HG03565 (cell line): ENCODE measurements at regions not wholly inside any gene's neighbourhood (a gene's known extent, or its start where the extent isn't known, plus 50 kb on each side); places are given as distances from the start of the nearest gene placed in this dataset.

Source experiments
- ATAC-seq: cut with Tn5 transposase; IDR thresholded peaks from one replicate; pipeline ENCODE4 v1.9.1; 2021; ENCODE audit warnings: mild to moderate bottlenecking, moderate library complexity; ENCODE audit not compliant: unreplicated experiment

DNA sequence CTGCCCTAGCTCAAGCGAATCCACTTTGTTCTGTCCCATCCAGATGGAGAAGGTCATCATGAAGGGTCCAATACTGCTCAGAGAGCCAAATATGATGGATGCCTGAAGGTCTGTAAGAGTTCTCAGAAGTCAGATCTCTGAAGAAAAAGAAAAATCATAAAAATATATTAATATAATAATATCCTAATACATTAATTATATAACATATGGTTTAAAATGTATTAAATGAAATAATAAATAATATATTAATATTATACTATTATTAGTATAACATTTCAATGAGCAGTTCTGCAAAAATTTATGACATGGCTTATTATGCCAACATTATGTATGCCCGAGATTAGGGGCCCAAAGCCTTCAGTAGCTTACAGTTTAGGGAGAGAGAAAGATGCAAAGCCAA is 78.2 kb upstream of the GPR12 start:
- no peak for ATAC-seq

- ATAC-seq: no peak
These were observed 77.4 kb upstream of the GPR12 start for GRCh38 chr13:26837997-26838396.

- ATAC-seq: no peak
These were observed 76.5 kb upstream of the GPR12 start for GRCh38 chr13:26837102-26837501.

DNA sequence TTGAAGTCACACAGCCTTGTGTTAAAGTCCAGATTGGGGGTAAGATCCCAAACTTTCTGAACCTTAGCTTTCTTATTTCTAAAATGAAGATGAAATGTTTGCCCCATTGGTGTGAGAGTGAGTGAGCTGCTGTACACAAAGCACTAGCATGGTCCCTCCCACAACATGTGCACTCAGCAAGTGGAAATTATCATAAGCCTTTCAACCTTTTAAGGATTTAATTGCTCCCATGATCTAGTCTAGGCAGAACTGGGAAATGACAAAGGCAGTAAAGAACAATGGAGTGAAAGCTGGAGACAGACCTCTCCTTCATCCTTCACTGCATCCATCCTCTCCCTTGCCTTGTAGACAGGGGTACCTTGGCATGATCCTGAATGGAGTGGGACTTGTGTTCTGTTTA is 76.0 kb upstream of the GPR12 start:
- no peak for ATAC-seq

GRCh38 chr13:26834646-26835045 is 74.1 kb upstream of the GPR12 start:
- ATAC-seq: no peak

DNA sequence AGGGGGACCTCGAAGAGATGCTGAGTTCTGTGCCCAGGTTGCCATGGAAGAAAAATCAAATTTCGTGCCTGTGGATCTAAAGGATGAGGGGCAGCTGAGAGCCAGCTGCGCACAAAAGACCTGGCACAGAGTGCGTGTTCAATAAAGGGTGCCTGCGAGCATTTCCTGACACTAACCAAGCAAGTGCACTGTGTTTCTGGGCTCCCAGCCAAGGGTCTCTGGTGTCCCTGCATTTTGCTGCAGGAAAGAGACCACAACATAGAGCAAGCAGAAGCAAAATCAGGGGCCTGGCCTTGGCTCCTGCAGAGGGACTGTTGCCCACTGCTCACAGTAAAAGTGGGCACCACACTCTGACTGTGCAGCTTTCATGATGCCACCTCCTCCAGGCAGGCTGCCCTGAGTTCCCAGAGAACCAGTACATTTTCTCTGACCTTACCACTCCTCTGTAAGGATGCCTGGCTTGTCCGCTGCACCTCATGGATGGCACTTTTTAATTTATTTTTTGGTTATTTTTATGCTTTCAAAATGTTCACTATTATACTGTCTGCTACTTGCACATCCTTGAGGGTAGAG is 70.8 kb upstream of the GPR12 start:
- ATAC-seq: no peak

DNA sequence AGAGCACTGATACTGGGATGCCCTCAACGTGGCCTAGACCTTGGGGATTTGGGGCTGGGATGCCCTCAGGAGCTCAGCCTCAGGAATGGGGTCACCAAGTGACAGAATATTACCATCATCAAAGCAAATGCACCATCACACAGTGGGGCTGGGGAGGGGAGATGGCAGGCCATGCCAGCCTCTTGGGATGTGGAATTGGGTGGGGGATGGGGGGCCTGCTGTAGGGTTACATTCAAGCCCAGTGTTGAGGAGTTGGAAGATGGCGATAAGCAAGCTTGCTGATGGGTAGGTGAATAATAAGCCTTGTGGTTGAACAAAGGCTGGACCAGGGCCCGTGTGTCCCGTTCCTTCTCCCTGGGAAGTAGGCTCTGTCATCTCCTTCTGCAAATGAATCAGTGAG is 69.1 kb upstream of the GPR12 start:
- ATAC-seq: no peak

GRCh38 chr13:26824581-26824980 is 64.0 kb upstream of the GPR12 start:
- no peak for ATAC-seq

GRCh38 chr13:26822146-26822545 is 61.6 kb upstream of the GPR12 start:
- ATAC-seq: no peak

- ATAC-seq: no peak
These were observed 61.1 kb upstream of the GPR12 start for GRCh38 chr13:26821672-26822071.

DNA sequence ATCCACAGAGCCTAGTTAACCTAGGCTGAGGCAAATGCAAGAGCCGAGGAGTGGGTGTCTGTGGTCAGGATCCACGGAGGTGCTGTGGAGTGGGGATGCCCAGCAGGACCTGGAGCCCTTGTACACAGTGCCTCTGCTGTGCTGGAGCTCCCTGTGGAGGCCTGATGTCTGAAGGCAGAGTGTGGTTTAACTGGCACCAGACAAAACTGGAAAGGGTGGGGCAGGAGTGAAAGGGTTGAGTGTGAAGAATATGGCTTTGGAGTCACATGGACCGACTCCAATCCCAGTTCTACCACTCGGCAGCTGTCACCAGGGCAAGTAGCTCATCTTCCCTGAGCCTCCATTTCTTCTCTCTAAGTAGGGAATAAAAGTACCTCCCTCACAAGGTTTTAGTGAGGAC is 60.3 kb upstream of the GPR12 start:
- ATAC-seq: no peak

DNA sequence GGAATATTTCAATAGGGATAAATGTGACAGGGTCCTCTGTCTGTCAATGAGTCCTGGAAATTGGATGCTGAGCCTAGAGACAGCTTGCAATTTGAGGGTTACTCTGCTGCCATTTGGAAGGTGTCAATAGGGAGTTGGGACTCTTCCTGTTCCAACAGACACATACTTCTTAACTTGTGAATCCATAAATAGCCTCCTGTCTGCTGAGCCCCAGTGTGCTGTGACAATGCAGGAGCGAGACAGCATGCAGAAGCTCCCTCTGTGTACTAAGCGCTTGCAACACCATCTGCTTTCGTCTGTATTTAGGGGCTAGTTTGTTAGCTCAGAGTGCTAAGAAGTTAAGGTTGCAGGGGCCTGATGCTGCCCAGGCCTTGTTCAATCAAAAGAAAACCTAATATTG is 58.5 kb upstream of the GPR12 start:
- ATAC-seq: no peak

DNA sequence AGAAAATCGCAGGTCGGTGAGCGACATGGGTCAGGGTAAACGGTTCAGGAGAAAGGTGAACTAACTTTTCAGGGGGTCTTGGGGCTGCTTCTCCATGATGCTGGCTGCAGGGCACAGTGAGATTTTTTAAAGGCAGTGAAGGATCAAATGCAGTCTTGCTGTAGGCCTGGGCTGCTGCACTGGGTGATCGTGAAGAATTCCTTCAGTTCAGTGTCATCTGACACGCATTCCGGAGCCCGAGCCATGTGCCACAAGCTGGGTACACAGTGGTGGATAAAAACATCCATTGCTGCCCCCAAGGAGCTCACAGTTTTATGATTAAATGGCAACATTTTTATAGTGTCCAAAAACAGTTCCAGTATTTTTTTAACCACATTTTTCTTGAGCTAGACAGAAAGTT is 56.3 kb upstream of the GPR12 start:
- no peak for ATAC-seq

GRCh38 chr13:26813980-26814348 is 53.4 kb upstream of the GPR12 start:
- ATAC-seq: no peak

DNA sequence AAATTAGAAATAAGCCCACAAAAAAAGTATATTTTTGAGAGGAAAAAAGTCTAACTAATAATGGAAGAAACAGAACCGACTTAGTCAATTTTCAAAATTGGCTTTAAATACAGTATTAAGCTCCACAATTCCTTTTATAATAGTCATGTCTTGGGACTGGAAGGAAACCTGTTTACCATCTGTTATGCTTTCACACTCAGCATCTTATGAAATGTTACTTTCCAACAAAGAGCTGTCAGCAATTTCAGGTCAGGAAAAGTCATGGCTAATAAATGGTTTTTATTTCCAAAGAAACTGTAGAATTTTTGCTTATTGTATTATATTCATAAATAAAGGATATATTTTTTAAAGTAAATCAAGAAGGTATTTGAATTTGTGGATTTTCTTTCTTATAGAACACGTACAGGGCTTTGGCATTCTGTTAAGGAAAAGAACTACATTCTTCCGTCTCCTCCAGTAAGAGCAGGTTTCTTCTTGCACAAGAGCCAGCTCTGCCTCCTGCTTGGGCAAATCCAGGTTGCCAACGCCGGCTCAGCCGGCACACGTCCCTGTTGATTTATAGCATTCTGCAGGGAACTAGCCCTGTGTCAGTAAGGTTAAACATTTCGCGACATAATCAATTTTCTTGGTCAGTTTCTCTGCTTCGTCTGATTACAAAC is 52.9 kb upstream of the GPR12 start:
- no peak for ATAC-seq

- ATAC-seq: no peak
These were observed 51.0 kb upstream of the GPR12 start for GRCh38 chr13:26811581-26811980.
